ENCODE measurements at regions not wholly inside any gene's neighbourhood (a gene's known extent, or its start where the extent isn't known, plus 50 kb on each side); places are given as distances from the start of the nearest gene placed in this dataset.

DNA sequence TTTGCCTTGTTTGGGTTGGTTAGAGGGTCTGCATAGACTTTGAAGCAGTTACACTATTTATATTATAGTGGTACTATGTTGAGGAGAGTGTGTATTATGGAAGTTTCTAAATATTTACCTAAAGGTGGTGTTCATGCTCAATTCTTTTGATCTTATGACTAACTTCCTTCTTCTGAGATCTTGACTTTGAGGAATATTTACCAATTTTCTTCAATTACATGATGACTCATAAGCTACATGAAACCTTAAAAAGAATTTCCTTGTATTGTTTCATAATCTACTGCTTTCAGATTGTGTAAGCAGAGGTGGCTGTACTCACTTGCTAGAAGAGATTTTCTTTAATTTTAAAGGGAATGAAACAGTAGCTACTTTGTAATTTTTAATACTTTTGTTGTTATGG lies 276.1 kb downstream of the TAF11L14 start (continued):
- no peak for TF ChIP-seq SIN3A (conservative IDR thresholded peaks at IDR 0.05 in 1 of 2, IDR thresholded peaks at IDR 0.05 in 1 of 2; ENCODE audit: low read depth in 1 of 2, low read length in 2 of 2)

All from H1 (cell line).